Cardiac fibroblast (primary cell): ENCODE measurements at regions not wholly inside any gene's neighbourhood (a gene's known extent, or its start where the extent isn't known, plus 50 kb on each side); places are given as distances from the start of the nearest gene placed in this dataset.

Experiments used
- DNase-seq, 2 donors: peaks; one replicate each; pipeline versions ENCODE4 v3.0.0 to v3.0.0-alpha.2; 2010; ENCODE audit warnings: low read depth in 2 of 2
- H3K4me3 ChIP-seq, 2 donors: replicated peaks in 1 of 2; 1 replicate in 1 of 2; 2 replicates in 1 of 2; pipeline ENCODE4 v1.5.1; 2011; ENCODE audit warnings: low read depth in 2 of 2, low read length in 2 of 2, mild to moderate bottlenecking in 2 of 2, moderate library complexity in 1 of 2
- TF ChIP-seq, protein P1 (sequence below): IDR thresholded peaks from one replicate; pipeline ENCODE4 v1.5.1; 2011; ENCODE audit warnings: low read depth, mild to moderate bottlenecking, low read length, inconsistent platforms

DNA sequence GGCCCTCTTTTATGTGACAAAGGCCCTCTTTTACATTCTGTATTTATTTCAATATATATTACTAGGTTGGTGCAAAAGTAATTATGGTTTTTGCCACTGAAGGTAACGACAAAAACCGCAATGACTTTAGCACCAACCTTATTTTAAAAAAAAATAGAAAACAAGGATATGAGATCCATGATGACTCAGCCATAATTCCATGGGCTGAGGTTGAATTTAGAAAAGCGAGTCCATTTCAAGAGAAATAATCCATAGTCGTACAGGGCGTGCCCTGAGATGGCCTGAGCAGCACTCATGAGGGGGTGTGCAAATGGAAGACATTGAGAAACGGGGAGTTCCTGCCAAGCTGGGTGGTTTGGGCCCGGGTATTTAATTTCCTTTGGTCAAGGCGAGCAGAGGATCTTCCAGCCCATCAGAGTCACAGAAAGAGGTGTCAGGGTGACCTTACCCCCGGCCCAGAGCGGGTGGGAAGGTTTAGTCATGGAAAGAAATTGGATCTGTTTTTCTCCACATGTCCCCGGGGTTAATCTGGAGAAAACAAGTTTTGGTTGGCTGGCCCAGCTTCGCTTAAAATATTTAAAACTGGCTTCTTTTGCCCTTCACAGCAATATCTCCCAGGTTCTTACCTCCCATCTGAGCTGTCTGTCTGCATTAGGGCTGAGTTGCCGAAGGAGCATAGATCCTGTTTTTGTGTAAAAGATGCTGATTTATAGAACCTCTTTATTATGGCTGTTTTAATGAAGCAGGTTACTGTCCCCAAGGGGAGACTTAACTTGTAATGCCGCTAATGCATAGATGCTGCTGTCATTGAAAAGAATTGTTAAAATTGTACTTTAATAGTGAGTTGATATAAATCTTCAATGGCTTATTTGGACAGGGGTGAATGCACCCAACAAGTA is 255.6 kb downstream of the PREX1 start:
- DNase-seq: no peak
- TF ChIP-seq, protein P1, sequence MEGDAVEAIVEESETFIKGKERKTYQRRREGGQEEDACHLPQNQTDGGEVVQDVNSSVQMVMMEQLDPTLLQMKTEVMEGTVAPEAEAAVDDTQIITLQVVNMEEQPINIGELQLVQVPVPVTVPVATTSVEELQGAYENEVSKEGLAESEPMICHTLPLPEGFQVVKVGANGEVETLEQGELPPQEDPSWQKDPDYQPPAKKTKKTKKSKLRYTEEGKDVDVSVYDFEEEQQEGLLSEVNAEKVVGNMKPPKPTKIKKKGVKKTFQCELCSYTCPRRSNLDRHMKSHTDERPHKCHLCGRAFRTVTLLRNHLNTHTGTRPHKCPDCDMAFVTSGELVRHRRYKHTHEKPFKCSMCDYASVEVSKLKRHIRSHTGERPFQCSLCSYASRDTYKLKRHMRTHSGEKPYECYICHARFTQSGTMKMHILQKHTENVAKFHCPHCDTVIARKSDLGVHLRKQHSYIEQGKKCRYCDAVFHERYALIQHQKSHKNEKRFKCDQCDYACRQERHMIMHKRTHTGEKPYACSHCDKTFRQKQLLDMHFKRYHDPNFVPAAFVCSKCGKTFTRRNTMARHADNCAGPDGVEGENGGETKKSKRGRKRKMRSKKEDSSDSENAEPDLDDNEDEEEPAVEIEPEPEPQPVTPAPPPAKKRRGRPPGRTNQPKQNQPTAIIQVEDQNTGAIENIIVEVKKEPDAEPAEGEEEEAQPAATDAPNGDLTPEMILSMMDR: no peak

DNA sequence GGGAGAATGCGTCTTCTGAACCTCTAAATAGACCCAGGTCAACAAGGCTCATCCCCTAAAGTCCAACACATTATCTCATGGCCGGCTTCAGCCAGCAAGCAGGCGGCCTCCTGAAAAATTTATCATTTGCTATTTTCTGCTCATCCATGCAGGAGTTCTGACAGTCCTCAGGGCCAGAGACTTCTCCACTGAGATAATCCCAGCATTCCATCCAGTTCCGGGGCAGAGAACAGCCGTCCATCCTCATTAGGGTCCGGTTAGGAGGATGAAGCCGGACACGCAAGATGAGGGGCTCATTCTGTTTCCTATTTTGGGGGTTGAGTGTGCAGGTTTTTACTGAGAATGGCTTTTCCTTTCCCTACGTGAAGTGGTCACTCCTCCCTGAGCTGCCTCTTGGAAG is 258.1 kb downstream of the PREX1 start:
- no peak for DNase-seq
- TF ChIP-seq, protein P1: no peak

More for the DNA sequence above, 255.6 kb downstream of the PREX1 start:
- H3K4me3 ChIP-seq: no peak overlapping the region

DNA sequence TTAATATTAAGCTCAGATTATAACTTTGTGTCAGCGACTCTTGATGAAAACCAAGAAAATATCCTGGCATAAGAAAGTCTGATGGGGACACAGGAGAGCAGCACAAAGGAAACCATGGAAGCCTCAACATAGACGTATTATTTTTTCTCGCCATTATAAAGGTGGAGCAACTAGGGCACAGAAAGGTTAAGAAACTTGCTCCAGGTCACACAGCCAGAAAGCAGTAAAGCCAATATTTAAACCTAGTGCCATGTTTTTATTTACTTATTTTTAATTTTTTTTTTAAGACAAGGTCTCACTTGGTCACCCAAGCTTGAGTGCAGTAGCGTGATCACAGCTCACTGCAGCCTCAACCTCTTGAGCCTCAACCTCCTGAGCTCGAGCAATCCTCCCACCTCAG is 259.3 kb downstream of the PREX1 start:
- TF ChIP-seq, protein P1: no peak
- no peak for DNase-seq
- no peak overlapping the region for H3K4me3 ChIP-seq

More for the DNA sequence above, 258.1 kb downstream of the PREX1 start:
- no peak overlapping the region for H3K4me3 ChIP-seq

DNA sequence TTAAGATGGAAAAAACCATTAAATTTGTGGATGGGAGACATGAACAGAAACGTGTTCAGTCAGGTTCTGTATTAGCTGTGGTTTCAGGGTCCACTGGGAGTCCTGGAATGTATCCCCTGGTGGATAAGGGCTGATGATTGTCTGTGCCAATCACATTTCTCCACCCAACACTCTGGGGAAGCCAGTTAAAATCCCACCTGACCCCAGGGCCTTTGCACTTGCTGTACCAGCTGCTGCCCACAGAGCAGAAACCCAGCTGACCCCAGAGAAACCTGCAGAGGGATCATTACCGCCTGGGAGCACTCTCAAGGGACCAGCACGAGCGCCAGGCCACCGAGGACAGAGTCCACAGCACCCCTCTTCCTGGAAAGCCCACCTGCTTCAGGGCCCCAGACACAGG is 260.7 kb downstream of the PREX1 start:
- no peak overlapping the region for H3K4me3 ChIP-seq
- TF ChIP-seq, protein P1: no peak
- no peak for DNase-seq

DNA sequence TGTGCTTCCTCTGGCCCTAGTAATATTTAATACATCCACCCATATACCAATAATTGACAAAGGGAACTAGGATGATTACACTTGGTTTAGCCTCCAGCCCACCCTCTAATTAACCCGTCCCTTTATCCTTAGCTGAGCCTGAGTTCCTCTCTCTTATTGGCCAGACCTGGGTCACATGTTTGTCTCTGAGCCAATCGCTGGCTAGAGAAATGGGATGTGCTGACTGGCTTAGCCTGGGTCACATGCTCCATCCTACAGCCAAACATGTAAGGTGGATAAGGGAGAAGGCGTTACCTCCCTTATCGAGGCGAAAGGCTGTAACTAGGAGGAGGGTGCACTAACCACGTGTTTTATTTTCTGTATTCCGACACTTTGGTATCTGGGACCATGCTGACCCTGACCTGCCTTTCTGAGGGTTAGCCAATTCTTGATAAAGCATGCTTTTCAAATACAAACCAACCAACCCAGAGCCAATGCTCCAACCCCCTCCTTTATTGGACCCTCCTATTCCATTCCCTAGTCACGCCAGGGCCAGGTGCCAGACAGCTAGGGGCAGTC is 262.7 kb downstream of the PREX1 start:
- no peak overlapping the region for H3K4me3 ChIP-seq
- TF ChIP-seq, protein P1: no peak
- no peak for DNase-seq

DNA sequence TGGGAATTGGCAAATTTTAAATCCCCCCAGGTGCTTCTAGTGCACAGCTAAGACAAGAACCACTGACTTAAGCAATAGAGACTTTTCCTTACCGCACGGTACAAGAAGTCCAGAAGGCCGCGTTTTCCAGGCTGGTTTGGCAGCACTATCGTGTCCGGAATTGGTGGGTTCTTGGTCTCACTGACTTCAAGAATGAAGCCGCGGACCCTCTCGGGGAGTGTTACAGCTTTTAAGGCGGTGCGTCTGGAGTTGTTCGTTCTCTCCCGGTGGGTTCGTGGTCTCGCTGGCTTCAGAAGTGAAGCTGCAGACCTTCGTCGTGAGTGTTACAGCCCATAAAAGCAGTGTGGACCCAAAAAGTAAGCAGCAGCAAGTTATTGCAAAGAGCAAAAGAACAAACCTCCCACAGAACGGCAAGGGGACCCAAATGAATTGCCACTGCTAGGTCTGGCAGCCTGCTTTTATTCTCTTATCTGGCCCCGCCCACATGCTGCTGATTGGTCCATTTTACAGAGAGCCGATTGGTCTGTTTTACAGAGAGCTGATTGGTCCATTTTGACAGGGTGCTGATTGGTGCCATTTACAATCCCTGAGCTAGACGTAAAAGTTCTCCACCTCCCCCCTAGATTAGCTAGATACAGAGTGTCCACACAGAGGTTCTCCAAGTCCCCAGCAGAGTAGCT is 264.5 kb downstream of the PREX1 start:
- TF ChIP-seq, protein P1: no peak
- DNase-seq: no peak
- H3K4me3 ChIP-seq: no peak overlapping the region
